ENCODE measurements at regions not wholly inside any gene's neighbourhood (a gene's known extent, or its start where the extent isn't known, plus 50 kb on each side); places are given as distances from the start of the nearest gene placed in this dataset.

GRCh38 chr6:105600336-105601260 lies 197.7 kb upstream of the PREP start:
- TF ChIP-seq TCF7L2 (IDR thresholded peaks at IDR 0.05; ENCODE audit: low read depth, low read length), result no peak
- no peak for TF ChIP-seq CTCF (CRISPR knock-in tag; IDR thresholded peaks at IDR 0.05)
- no peak for TF ChIP-seq ZSCAN31 (CRISPR knock-in tag; IDR thresholded peaks at IDR 0.05; ENCODE audit: low read depth)
- TF ChIP-seq POLR2A (IDR thresholded peaks at IDR 0.05; ENCODE audit: insufficient read depth in 1 of 2, low read depth in 2 of 2, low read length in 2 of 2), result no peak
- no peak for TF ChIP-seq TARDBP (CRISPR knock-in tag; IDR thresholded peaks at IDR 0.05)
- TF ChIP-seq ZBTB1 (CRISPR knock-in tag; IDR thresholded peaks at IDR 0.05; ENCODE audit: borderline replicate concordance), result no peak
- TF ChIP-seq NFE2L1 (CRISPR knock-in tag; IDR thresholded peaks at IDR 0.05; ENCODE audit: borderline replicate concordance), result no peak
